Breast epithelium (tissue), 4 donors: ENCODE measurements at regions not wholly inside any gene's neighbourhood (a gene's known extent, or its start where the extent isn't known, plus 50 kb on each side); places are given as distances from the start of the nearest gene placed in this dataset.

Experiments
- DNase-seq, 2 donors: peaks; one replicate each; pipeline ENCODE4 v3.0.0-alpha.2; 2019; ENCODE audit warnings: low spot score in 2 of 2
- H3K27ac ChIP-seq, 2 donors: fragments of 200-600 bp; sonication (generic) in 1 of 2; one replicate each; pipeline ENCODE4 v1.5.1; 2016 to 2019; ENCODE audit warnings: mild to moderate bottlenecking in 1 of 2
- H3K27me3 ChIP-seq, 2 donors: fragments of 200-600 bp; sonication (generic) in 1 of 2; one replicate each; pipeline versions ENCODE4 v1.5.1 to v1.6.0; 2017 to 2019; ENCODE audit warnings: control low read depth in 1 of 2, mild to moderate bottlenecking in 1 of 2
- H3K36me3 ChIP-seq: fragments of 200-600 bp; one replicate; pipeline ENCODE4 v1.5.1; 2019
- H3K4me1 ChIP-seq, 2 donors: fragments of 200-600 bp; sonication (generic); one replicate each; pipeline ENCODE4 v1.5.1; 2016 to 2019; ENCODE audit warnings: control low read depth in 1 of 2
- H3K4me3 ChIP-seq, 3 donors: fragments of 200-600 bp; sonication (generic); 1 replicate in 2 of 3; 2 replicates in 1 of 3; pipeline ENCODE4 v1.5.1; 2016 to 2019; ENCODE audit warnings: mild to moderate bottlenecking in 3 of 3, moderate library complexity in 2 of 3
- H3K9me3 ChIP-seq, 2 donors: fragments of 200-600 bp; sonication (generic) in 1 of 2; one replicate each; pipeline ENCODE4 v1.5.1; 2016 to 2019; ENCODE audit warnings: control low read depth in 1 of 2
- POLR2A ChIP-seq: fragments of 450-650 bp; IDR thresholded peaks from one replicate; pipeline ENCODE4 v1.6.1; 2016; ENCODE audit warnings: antibody characterized with exemption, mild to moderate bottlenecking, moderate library complexity
- POLR2AphosphoS5 ChIP-seq, 3 donors: sonication (generic); formaldehyde crosslinking; IDR thresholded peaks; one replicate each; pipeline ENCODE4 v1.6.1; 2017; ENCODE audit warnings: antibody characterized with exemption in 3 of 3
- intact Hi-C: fragments of 100-400 bp; cut with DNase I; formaldehyde crosslinking; loops from one replicate; pipeline ENCODE4 v1.15.1; 2023; ENCODE audit warnings: low total_unique reads
- TF ChIP-seq, protein P1 (sequence below), 3 donors: fragments of 450-650 bp; IDR thresholded peaks; one replicate each; pipeline ENCODE4 v1.5.1; 2016 to 2017; ENCODE audit warnings: antibody characterized with exemption in 3 of 3, mild to moderate bottlenecking in 3 of 3, moderate library complexity in 3 of 3

DNA sequence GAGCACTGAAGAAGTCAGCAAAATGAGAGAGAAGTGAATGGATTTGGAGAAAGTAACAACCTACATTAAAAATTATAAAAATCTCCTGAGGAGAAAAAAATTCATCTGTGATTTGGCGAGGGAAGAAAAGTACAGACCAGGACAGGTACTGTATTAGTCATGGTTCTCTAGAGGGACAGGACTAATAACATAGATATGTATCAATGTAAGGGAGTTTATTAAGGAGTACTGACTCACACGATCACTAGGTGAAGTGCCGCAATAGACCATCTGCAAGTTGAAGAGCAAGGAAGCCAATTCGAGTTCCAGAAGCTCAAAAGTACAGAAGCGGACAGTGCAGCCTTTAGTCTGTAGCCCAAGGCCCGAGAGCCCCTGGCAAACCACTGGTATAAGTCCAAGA is 1004.4 kb upstream of the ALCAM start:
- H3K9me3 ChIP-seq, result no peaks in the 10 kb centered on the region
- TF ChIP-seq, protein P1, sequence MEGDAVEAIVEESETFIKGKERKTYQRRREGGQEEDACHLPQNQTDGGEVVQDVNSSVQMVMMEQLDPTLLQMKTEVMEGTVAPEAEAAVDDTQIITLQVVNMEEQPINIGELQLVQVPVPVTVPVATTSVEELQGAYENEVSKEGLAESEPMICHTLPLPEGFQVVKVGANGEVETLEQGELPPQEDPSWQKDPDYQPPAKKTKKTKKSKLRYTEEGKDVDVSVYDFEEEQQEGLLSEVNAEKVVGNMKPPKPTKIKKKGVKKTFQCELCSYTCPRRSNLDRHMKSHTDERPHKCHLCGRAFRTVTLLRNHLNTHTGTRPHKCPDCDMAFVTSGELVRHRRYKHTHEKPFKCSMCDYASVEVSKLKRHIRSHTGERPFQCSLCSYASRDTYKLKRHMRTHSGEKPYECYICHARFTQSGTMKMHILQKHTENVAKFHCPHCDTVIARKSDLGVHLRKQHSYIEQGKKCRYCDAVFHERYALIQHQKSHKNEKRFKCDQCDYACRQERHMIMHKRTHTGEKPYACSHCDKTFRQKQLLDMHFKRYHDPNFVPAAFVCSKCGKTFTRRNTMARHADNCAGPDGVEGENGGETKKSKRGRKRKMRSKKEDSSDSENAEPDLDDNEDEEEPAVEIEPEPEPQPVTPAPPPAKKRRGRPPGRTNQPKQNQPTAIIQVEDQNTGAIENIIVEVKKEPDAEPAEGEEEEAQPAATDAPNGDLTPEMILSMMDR (IDR thresholded peaks at IDR 0.05), result no peak
- TF ChIP-seq POLR2A (no peak), POLR2AphosphoS5 (IDR thresholded peaks at IDR 0.05) (no peak)
- no peaks in the 10 kb centered on the region for H3K27me3 ChIP-seq
- DNase-seq, result no peak
- H3K36me3 ChIP-seq, result no peaks in the 10 kb centered on the region
- no peak overlapping the region for H3K27ac ChIP-seq
- H3K4me1 ChIP-seq, result no peaks in the 10 kb centered on the region
- intact Hi-C loops, result no loop called here
- no peak overlapping the region for H3K4me3 ChIP-seq

DNA sequence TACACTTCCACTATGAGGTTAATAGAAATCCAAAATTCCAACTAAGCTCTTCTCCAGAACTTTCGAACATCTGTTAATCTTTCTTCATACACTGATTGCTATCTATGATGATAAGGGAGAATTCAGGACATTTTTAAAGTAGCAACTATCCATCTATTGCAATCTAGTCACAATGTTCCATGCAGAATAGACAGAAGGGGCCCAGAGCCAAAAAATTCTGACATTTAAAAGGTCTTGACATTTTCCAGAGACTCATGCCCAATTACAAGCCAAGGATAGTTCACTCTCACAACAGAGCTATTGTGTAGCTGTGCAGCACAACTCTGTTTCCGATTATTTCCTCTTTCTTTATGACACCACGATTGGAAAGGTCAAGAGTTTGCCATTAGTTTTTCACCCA is 999.7 kb upstream of the ALCAM start:
- no peaks in the 10 kb centered on the region for H3K4me1 ChIP-seq
- H3K4me3 ChIP-seq, result no peak overlapping the region
- no peaks in the 10 kb centered on the region for H3K27me3 ChIP-seq
- no peak for DNase-seq
- intact Hi-C loops, result no loop called here
- no peak overlapping the region for H3K27ac ChIP-seq
- TF ChIP-seq, protein P1 (IDR thresholded peaks at IDR 0.05), result no peak
- TF ChIP-seq POLR2A, result no peak
- TF ChIP-seq POLR2AphosphoS5 (IDR thresholded peaks at IDR 0.05), result no peak
- H3K9me3 ChIP-seq, result no peaks in the 10 kb centered on the region
- no peaks in the 10 kb centered on the region for H3K36me3 ChIP-seq

DNA sequence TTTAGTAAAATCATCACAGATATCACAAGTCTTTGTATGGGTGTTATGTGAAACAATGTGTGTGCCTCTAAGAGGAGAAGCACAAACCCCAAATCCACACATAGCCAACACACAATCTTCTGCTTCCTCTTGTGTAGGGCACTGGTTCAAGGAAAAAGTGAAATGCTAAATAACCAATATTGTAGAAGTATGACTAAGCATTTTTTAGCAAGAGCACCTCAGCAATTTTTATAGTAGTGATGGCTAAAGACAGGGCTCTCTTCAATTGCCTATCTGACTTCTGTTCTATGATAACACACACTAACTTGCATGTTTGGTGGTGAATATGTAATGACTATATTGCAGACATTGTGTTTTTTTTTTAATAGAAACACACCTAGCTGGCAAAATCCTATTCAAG is 997.9 kb upstream of the ALCAM start:
- no peaks in the 10 kb centered on the region for H3K9me3 ChIP-seq
- H3K4me3 ChIP-seq, result no peak overlapping the region
- H3K36me3 ChIP-seq, result no peaks in the 10 kb centered on the region
- no peak for TF ChIP-seq POLR2A
- TF ChIP-seq POLR2AphosphoS5 (IDR thresholded peaks at IDR 0.05), result no peak
- H3K27me3 ChIP-seq, result no peaks in the 10 kb centered on the region
- no peaks in the 10 kb centered on the region for H3K4me1 ChIP-seq
- intact Hi-C loops, result no loop called here
- DNase-seq, result no peak
- no peak overlapping the region for H3K27ac ChIP-seq

DNA sequence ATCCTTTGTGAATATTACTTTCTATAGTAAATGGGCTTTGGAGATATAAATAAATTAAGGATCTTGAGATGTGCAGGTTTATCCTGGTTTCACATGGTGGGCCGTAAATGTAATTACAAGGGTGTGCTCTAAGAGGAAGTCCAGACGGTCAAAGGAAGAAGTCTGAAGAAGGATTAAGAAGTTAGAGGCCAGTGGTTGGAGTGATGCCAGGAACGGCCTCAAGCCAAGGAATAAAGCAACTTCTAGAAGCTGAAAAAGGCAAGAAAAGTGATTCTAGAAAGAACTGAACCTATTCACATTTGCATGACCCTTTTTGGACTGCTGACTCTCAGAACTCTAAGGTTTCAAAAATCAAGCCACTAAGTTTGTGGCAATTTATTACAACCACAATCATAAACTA is 981.3 kb upstream of the ALCAM start:
- H3K9me3 ChIP-seq, result no peaks in the 10 kb centered on the region
- H3K4me1 ChIP-seq, result no peaks in the 10 kb centered on the region
- no peak for DNase-seq
- TF ChIP-seq POLR2A (no peak), POLR2AphosphoS5 (IDR thresholded peaks at IDR 0.05) (no peak)
- TF ChIP-seq, protein P1 (IDR thresholded peaks at IDR 0.05), result no peak
- H3K36me3 ChIP-seq, result no peaks in the 10 kb centered on the region
- no peak overlapping the region for H3K27ac ChIP-seq
- H3K27me3 ChIP-seq, result no peaks in the 10 kb centered on the region
- H3K4me3 ChIP-seq, result no peak overlapping the region
- intact Hi-C loops, result no loop called here

DNA sequence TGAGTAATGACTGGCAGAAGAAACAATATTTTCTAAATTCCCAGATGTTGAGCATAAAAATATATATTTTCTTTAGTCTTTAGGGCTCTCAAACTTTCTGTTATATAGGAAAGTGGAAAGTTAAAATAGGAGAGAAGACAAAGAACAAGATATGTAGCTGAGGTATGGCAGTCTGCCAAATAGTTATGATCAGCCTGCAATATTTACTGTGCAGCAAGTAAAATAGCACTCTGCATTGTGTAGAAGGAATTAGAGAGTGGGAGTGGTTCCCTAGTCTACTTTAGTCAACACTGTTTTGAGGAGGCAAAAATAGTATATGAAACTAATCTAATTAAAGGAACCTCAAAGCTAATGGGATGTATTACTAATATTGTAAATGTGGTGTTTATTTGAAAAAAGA is 978.1 kb upstream of the ALCAM start:
- Histone ChIP-seq H3K27me3 (no peaks in the 10 kb centered on the region), H3K9me3 (no peaks in the 10 kb centered on the region), H3K4me1 (no peaks in the 10 kb centered on the region), H3K27ac (no peak overlapping the region), H3K4me3 (no peak overlapping the region), H3K36me3 (no peaks in the 10 kb centered on the region)
- no peak for DNase-seq
- TF ChIP-seq POLR2AphosphoS5 (IDR thresholded peaks at IDR 0.05) (no peak), POLR2A (no peak)
- TF ChIP-seq, protein P1 (IDR thresholded peaks at IDR 0.05), result no peak
- intact Hi-C loops, result no loop called here

DNA sequence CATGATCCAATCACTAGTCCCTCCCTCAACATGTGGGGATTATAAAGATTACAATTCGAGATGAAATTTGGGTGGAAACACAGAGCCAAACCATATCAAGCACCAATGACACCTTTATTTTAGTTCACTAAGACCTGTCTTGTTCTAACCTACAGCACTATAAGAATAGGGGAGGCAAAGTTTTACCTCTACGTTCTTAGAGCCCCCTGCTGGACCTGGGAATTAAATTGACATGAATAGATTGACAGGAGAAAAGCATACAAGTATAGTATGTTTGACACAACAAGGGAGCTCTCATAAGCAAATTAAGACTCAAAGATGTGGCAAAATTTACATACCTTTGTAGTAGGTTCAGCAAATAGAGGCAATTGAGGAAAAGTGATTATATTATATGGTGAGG is 974.4 kb upstream of the ALCAM start:
- Histone ChIP-seq H3K36me3 (no peaks in the 10 kb centered on the region), H3K27me3 (no peaks in the 10 kb centered on the region), H3K4me3 (no peak overlapping the region), H3K27ac (no peak overlapping the region), H3K9me3 (no peaks in the 10 kb centered on the region), H3K4me1 (no peaks in the 10 kb centered on the region)
- TF ChIP-seq, protein P1 (IDR thresholded peaks at IDR 0.05), result no peak
- TF ChIP-seq POLR2AphosphoS5 (IDR thresholded peaks at IDR 0.05), result no peak
- TF ChIP-seq POLR2A, result no peak
- intact Hi-C loops, result no loop called here
- DNase-seq, result no peak
